Astrocyte of the cerebellum (primary cell): ENCODE measurements at regions not wholly inside any gene's neighbourhood (a gene's known extent, or its start where the extent isn't known, plus 50 kb on each side); places are given as distances from the start of the nearest gene placed in this dataset.

Experiments used
- DNase-seq: peaks from one replicate; pipeline ENCODE4 v3.0.0-alpha.2; 2011; ENCODE audit warnings: low read depth
- H3K4me3 ChIP-seq: 2 replicates; pipeline ENCODE4 v1.5.1; 2011; ENCODE audit warnings: mild to moderate bottlenecking, low read depth, low read length, moderate library complexity
- in situ Hi-C: cut with HindIII; loops from 2 replicates; pipeline ENCODE4 v1.10.0; 2017; ENCODE audit warnings: low sequenced_read_pairs
- TF ChIP-seq, protein P1 (sequence below): IDR thresholded peaks from 2 replicates; pipeline ENCODE4 v1.5.1; 2012; ENCODE audit warnings: low read length, low read depth, moderate library complexity, mild to moderate bottlenecking; ENCODE audit errors: missing control alignments

DNA sequence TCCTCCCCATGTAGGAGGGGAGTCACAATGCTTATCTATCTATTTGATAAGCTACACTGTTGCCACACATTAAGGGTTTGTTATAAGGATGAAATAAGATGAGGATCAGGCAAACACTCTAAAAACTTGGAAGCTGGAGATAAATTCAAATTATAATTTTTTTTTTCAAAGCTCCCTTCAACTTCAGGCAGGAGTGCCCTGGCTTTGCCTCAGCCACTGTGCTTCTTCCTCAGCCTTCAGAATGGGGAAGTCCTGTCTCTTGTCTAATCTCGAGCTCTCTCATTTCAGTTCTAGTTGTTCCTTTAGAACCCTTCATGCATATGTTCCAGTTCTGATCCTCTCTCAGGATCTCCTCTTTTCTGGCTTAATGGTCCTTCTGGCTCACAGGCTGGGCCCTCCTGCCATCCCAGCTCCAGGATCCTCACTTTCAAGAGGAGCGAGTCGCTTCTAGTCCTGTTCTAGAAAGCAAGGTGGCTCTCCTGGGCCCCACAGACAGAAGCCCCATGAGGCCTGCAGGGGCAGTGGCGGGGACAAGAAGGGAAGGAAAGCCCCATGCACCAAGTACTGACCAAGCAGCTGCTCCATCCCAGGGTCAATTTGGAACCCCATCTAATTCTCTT is 164.3 kb downstream of the VEGFA start:
- in situ Hi-C loops = no loop called here
- DNase-seq = no peak
- no peak overlapping the region for H3K4me3 ChIP-seq
- TF ChIP-seq, protein P1, sequence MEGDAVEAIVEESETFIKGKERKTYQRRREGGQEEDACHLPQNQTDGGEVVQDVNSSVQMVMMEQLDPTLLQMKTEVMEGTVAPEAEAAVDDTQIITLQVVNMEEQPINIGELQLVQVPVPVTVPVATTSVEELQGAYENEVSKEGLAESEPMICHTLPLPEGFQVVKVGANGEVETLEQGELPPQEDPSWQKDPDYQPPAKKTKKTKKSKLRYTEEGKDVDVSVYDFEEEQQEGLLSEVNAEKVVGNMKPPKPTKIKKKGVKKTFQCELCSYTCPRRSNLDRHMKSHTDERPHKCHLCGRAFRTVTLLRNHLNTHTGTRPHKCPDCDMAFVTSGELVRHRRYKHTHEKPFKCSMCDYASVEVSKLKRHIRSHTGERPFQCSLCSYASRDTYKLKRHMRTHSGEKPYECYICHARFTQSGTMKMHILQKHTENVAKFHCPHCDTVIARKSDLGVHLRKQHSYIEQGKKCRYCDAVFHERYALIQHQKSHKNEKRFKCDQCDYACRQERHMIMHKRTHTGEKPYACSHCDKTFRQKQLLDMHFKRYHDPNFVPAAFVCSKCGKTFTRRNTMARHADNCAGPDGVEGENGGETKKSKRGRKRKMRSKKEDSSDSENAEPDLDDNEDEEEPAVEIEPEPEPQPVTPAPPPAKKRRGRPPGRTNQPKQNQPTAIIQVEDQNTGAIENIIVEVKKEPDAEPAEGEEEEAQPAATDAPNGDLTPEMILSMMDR = no peak

DNA sequence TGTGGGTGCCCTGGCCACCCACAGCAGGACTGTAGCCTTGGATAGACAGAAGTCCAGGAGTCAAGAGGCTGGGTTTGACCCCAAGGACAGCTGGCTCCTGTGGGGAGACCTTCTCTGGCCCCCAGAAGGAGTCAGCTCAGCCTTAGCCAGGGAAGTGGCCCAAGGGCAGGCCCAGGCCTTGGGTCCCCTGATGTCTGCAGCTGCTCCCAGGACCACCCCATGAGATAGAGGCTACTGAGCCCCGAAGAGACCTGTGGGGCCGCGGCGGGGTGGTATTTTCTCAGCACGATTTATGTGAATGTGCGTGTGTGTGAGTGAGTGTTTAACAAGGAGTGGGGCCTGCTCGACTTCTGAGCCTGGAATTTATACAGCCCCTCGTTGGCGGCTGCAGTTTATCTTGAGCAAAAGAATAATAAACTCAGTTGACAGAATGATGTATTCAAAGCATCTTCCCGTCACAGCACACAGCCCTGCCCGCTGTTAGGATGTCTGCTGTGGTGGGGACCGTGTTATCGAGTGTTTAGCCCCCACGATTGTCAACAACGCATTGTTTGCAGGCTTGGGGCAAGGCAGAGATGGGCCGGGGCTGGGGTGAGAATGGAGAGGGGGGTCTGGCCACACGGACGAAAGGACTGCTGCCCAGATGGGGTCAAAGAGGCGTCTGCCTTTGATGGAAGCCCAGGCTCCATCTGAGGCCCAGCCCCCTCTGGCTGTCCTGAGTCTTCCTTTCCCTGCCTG is 163.3 kb downstream of the VEGFA start:
- no peak for DNase-seq

DNA sequence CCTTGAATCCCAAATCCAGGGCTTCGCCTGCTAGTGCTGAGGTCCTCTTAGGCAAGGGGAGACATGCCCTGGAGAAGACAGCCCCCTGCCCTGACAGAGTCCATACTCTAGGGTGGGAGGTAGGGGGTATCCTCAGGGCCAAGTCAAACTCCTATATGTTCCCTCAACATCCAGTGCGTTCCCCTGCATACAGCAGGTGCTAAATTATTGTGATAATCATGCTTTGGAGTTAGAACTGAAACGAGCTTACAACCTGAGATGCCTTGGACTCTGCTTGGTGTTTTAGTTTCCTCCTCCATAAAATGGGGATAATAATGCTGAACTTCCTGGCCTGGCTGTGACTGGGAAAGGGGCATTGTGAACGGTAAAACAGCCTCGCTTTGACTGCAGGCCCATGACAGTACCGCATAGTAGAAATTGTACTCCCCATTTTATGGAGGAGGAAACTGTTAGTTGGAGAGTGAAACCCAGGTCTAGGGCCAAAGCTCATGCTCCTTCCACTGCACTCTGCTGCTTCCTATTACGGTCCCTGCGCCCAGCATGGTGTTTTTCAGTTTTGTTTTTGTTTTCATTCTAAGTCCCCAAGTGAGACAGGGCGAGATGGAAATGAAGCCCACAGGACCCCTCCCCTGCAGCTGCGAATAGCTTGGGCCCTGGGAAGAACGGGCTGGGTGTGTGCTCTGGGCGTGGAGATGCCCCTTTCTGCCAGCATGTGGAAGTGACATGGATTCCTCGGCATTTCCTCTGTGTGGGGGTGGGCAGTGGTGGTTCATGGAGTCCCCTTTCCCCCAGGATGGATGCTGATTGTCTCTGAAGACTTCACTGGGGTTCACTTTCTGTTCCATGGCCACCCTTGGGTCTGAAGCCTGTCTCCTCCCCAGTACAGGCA is 162.5 kb downstream of the VEGFA start:
- in situ Hi-C loops = no loop called here
- DNase-seq = no peak
- TF ChIP-seq, protein P1 = no peak
- H3K4me3 ChIP-seq = no peak overlapping the region

More for the DNA sequence above, 163.3 kb downstream of the VEGFA start:
- in situ Hi-C loops = no loop called here
- no peak overlapping the region for H3K4me3 ChIP-seq
- TF ChIP-seq, protein P1 = no peak

DNA sequence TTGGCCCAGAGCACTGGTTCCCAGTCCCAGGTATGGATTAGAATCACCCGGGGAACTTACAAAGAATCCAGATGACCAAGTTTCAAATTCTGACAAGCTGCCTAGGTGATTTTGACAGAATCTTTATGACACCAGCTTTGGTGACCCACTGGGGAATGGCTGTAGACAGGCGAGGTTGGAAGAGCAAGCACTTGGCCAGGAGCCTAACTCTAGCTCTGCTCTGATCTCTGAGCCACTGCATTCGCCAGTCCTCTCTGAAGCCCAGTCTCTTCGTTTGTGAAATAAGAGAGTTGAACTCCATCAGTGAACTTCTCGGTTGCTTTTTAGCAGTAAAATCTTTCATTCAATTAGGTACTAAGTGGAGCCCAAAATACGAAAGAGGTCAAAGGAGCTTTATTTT is 161.2 kb downstream of the VEGFA start:
- TF ChIP-seq, protein P1 = no peak
- in situ Hi-C loops = no loop called here
- no peak overlapping the region for H3K4me3 ChIP-seq
- no peak for DNase-seq

DNA sequence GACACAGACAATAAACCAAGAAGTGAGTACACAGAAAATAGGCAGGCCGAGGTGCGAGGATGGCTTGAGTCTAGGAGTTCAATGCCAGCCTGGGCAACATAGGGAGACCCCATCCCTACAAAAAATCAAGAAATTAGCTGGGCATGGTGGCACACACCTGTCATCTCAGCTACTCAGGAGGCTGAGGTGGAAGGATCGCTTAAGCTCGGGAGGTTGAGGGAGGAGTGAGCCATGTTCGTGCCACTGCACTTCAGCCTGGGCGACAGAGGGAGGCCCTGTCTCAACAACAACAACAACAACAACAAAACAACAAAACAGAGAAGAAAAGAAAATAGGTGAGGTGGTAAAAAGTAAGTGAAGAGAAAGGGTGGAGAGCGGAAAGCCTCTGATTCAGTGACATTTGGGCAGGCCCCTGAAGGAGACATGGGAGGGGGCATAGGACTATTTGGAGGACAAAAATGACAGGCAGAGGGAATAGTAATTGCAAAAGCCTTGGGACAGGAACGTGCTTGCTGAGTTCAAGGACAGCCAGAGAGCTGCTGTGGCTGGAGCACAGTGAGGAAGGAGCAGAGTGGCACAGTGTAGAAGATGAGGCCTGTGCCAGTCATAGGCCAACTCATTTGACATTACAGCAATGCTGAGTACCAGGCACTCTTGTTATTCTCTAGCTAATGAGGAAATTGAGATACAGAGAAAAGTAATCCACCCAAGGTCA is 160.6 kb downstream of the VEGFA start:
- no peak for DNase-seq
- in situ Hi-C loops = no loop called here
- H3K4me3 ChIP-seq = no peak overlapping the region
- TF ChIP-seq, protein P1 = no peak

DNA sequence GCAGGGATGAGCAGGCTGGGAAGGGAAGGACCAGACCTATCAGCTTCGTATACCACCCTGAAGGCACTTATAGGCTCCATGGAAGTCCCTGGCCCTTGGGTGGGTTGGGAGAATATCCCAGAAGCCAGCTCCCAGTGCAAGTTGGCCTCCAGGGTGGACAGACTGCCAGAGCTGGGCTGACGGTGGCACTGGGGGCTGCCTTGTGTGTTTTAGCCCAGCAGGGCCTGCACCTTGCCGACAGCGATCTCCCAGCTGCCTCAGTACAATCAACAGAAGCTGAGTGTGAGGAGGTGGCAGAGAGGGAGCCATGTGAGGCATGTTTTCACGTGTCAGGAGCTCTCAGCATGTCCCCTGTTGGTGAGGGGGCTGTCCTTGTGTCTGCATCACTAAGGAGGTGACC is 159.5 kb downstream of the VEGFA start:
- in situ Hi-C loops = no loop called here
- H3K4me3 ChIP-seq = no peak overlapping the region
- DNase-seq = no peak
- TF ChIP-seq, protein P1 = no peak
